Panc1 (cell line): ENCODE measurements at regions not wholly inside any gene's neighbourhood (a gene's known extent, or its start where the extent isn't known, plus 50 kb on each side); places are given as distances from the start of the nearest gene placed in this dataset.

Source experiments
- TF ChIP-seq, protein P1 (sequence below), 2 experiments: IDR thresholded peaks; 2 replicates each; pipeline ENCODE4 v1.6.1; 2011 to 2012; ENCODE audit warnings: low read depth in 2 of 2, control low read depth in 1 of 2, low read length in 1 of 2, mild to moderate bottlenecking in 1 of 2, moderate library complexity in 1 of 2; ENCODE audit not compliant: insufficient read depth in 1 of 2
- TF ChIP-seq, protein P2 (sequence below): fragments of 450-650 bp; IDR thresholded peaks from 2 replicates; pipeline ENCODE4 v1.5.1; 2017; ENCODE audit warnings: mild to moderate bottlenecking

GRCh38 chr7:69399401-69399800 is 198.9 kb upstream of the AUTS2 start:
- TF ChIP-seq, protein P1, sequence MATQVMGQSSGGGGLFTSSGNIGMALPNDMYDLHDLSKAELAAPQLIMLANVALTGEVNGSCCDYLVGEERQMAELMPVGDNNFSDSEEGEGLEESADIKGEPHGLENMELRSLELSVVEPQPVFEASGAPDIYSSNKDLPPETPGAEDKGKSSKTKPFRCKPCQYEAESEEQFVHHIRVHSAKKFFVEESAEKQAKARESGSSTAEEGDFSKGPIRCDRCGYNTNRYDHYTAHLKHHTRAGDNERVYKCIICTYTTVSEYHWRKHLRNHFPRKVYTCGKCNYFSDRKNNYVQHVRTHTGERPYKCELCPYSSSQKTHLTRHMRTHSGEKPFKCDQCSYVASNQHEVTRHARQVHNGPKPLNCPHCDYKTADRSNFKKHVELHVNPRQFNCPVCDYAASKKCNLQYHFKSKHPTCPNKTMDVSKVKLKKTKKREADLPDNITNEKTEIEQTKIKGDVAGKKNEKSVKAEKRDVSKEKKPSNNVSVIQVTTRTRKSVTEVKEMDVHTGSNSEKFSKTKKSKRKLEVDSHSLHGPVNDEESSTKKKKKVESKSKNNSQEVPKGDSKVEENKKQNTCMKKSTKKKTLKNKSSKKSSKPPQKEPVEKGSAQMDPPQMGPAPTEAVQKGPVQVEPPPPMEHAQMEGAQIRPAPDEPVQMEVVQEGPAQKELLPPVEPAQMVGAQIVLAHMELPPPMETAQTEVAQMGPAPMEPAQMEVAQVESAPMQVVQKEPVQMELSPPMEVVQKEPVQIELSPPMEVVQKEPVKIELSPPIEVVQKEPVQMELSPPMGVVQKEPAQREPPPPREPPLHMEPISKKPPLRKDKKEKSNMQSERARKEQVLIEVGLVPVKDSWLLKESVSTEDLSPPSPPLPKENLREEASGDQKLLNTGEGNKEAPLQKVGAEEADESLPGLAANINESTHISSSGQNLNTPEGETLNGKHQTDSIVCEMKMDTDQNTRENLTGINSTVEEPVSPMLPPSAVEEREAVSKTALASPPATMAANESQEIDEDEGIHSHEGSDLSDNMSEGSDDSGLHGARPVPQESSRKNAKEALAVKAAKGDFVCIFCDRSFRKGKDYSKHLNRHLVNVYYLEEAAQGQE (IDR thresholded peaks at IDR 0.05; ENCODE audit: insufficient read depth in 1 of 2, low read depth in 2 of 2, low read length in 1 of 2), result no peak
- TF ChIP-seq, protein P2, sequence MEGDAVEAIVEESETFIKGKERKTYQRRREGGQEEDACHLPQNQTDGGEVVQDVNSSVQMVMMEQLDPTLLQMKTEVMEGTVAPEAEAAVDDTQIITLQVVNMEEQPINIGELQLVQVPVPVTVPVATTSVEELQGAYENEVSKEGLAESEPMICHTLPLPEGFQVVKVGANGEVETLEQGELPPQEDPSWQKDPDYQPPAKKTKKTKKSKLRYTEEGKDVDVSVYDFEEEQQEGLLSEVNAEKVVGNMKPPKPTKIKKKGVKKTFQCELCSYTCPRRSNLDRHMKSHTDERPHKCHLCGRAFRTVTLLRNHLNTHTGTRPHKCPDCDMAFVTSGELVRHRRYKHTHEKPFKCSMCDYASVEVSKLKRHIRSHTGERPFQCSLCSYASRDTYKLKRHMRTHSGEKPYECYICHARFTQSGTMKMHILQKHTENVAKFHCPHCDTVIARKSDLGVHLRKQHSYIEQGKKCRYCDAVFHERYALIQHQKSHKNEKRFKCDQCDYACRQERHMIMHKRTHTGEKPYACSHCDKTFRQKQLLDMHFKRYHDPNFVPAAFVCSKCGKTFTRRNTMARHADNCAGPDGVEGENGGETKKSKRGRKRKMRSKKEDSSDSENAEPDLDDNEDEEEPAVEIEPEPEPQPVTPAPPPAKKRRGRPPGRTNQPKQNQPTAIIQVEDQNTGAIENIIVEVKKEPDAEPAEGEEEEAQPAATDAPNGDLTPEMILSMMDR, result no peak
